Esophagus muscularis mucosa (tissue), 4 donors: ENCODE measurements at regions not wholly inside any gene's neighbourhood (a gene's known extent, or its start where the extent isn't known, plus 50 kb on each side); places are given as distances from the start of the nearest gene placed in this dataset.

Source experiments
- DNase-seq: peaks from one replicate; pipeline ENCODE4 v3.0.0-alpha.2; 2017; ENCODE audit errors: extremely low spot score
- H3K27ac ChIP-seq, 4 donors: fragments of 200-600 bp; sonication (generic); replicated peaks in 1 of 4; 1 replicate in 3 of 4; 2 replicates in 1 of 4; pipeline ENCODE4 v1.5.1; 2016 to 2019; ENCODE audit warnings: mild to moderate bottlenecking in 1 of 4
- H3K27me3 ChIP-seq, 4 donors: fragments of 200-600 bp; sonication (generic); one replicate each; pipeline versions ENCODE4 v1.5.1 to v1.6.0; 2016 to 2019
- H3K36me3 ChIP-seq, 4 donors: fragments of 200-600 bp; sonication (generic); one replicate each; pipeline ENCODE4 v1.5.1; 2016 to 2019
- H3K4me1 ChIP-seq, 4 donors: fragments of 200-600 bp; sonication (generic); one replicate each; pipeline ENCODE4 v1.5.1; 2016 to 2019
- H3K4me3 ChIP-seq, 4 donors: fragments of 200-600 bp; sonication (generic); 1 replicate in 2 of 4; 2 replicates in 2 of 4; pipeline ENCODE4 v1.5.1; 2016 to 2019; ENCODE audit warnings: mild to moderate bottlenecking in 4 of 4, moderate library complexity in 1 of 4
- H3K9me3 ChIP-seq, 4 donors: fragments of 200-600 bp; sonication (generic); 1 replicate in 3 of 4; 2 replicates in 1 of 4; pipeline ENCODE4 v1.5.1; 2016 to 2019
- CTCF ChIP-seq, 3 experiments: fragments of 200-600 bp in 2 of 3; fragments of 450-650 bp in 1 of 3; sonication (generic) in 2 of 3; IDR thresholded peaks; one replicate each; pipeline ENCODE4 v1.5.1; 2017 to 2019; ENCODE audit warnings: antibody characterized with exemption in 3 of 3, mild to moderate bottlenecking in 2 of 3, moderate library complexity in 1 of 3
- EP300 ChIP-seq: sonication (generic); formaldehyde crosslinking; IDR thresholded peaks from one replicate; pipeline ENCODE4 v1.6.1; 2017; ENCODE audit warnings: antibody characterized with exemption
- POLR2A ChIP-seq: fragments of 450-650 bp; IDR thresholded peaks from one replicate; pipeline ENCODE4 v1.6.1; 2017; ENCODE audit warnings: antibody characterized with exemption, moderate library complexity, mild to moderate bottlenecking, low read depth
- POLR2AphosphoS5 ChIP-seq, 2 donors: sonication (generic); formaldehyde crosslinking; IDR thresholded peaks; one replicate each; pipeline ENCODE4 v1.6.1; 2017; ENCODE audit warnings: antibody characterized with exemption in 2 of 2
- WGBS: methylation state at CpG from one replicate; pipeline ENCODE4 v1.1.5; 2018; 5-methylcytosine and 5-hydroxymethylcytosine counted together
- intact Hi-C: fragments of 100-400 bp; cut with DNase I; formaldehyde crosslinking; loops from one replicate; pipeline ENCODE4 v1.15.1; 2023

DNA sequence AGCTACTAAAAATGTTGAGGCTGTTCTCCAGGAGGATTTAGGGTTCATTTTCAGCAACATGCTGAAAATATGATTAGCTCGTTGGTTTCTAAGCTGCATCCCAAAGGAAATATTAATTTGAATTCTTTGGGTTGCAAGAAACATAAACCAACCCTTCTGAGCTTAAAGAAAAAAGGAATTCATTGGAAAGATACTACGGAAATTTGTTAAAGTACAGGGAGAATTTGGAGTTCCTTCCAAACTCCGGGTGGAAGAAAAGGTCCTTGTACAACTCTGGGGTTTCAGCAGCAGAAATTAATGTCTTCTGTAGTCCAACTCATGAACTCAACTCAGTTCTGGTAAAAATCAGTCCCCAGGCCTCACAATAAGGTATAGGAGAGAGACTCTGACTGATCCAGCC, 712.9 kb downstream of the UTRN start:
- 78% methylated on average over 3 of the region's 3 CpGs for WGBS
- no peaks in the 10 kb centered on the region for H3K27me3 ChIP-seq

GRCh38 chr6:144999127-144999526, 714.0 kb downstream of the UTRN start:
- Histone ChIP-seq H3K27ac (no peak overlapping the region), H3K27me3 (no peaks in the 10 kb centered on the region), H3K4me1 (no peaks in the 10 kb centered on the region), H3K36me3 (no peaks in the 10 kb centered on the region), H3K4me3 (no peak overlapping the region), H3K9me3 (no peaks in the 10 kb centered on the region)
- intact Hi-C loops = no loop called here
- WGBS = 75% methylated on average over 1 of the region's 1 CpG
- DNase-seq = no peak
- TF ChIP-seq POLR2A (no peak), CTCF (IDR thresholded peaks at IDR 0.05) (no peak), EP300 (no peak), POLR2AphosphoS5 (IDR thresholded peaks at IDR 0.05) (no peak)

More for the DNA sequence above, 712.9 kb downstream of the UTRN start:
- no peaks in the 10 kb centered on the region for H3K9me3 ChIP-seq
- no peak overlapping the region for H3K27ac ChIP-seq
- DNase-seq = no peak
- no peaks in the 10 kb centered on the region for H3K36me3 ChIP-seq
- no peaks in the 10 kb centered on the region for H3K4me1 ChIP-seq
- TF ChIP-seq POLR2AphosphoS5 (IDR thresholded peaks at IDR 0.05) = no peak
- TF ChIP-seq POLR2A = no peak
- no peak overlapping the region for H3K4me3 ChIP-seq
- intact Hi-C loops = no loop called here

GRCh38 chr6:145003145-145003544, 718.0 kb downstream of the UTRN start:
- H3K4me1 ChIP-seq = no peaks in the 10 kb centered on the region
- H3K36me3 ChIP-seq = no peaks in the 10 kb centered on the region
- intact Hi-C loops = no loop called here
- no peak for DNase-seq
- H3K9me3 ChIP-seq = no peaks in the 10 kb centered on the region
- no peak overlapping the region for H3K4me3 ChIP-seq
- no peaks in the 10 kb centered on the region for H3K27me3 ChIP-seq
- H3K27ac ChIP-seq = no peak overlapping the region
- WGBS = 50% methylated on average over 2 of the region's 2 CpGs
- no peak for TF ChIP-seq EP300
- no peak for TF ChIP-seq POLR2A
- TF ChIP-seq CTCF (IDR thresholded peaks at IDR 0.05) = no peak
- TF ChIP-seq POLR2AphosphoS5 (IDR thresholded peaks at IDR 0.05) = no peak

DNA sequence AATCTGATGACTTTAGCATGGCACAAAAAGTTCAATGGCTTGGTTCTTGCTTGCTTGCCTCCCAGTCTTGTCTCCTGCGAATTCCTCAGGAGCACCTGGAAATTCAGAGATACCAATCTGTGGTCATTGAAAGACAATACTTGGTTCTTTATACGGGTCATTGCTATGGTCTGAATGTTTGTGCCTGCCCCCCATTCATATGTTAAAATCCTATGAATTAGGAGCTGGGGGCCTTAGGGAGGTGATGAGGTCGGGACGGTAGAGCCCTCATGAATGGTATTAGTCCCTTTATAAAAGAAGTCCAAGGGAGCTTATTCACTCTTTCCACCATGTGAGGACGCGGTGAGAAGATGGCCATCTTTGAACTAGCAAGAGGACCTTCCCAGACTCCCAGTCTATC, 721.8 kb downstream of the UTRN start:
- WGBS = 98% methylated on average over 6 of the region's 6 CpGs
- DNase-seq = no peak

GRCh38 chr6:145008715-145009114, 723.6 kb downstream of the UTRN start:
- no peak for DNase-seq
- Histone ChIP-seq H3K27ac (no peak overlapping the region), H3K4me3 (no peak overlapping the region), H3K4me1 (no peaks in the 10 kb centered on the region), H3K27me3 (no peaks in the 10 kb centered on the region), H3K36me3 (no peaks in the 10 kb centered on the region), H3K9me3 (no peaks in the 10 kb centered on the region)
- WGBS = 72% methylated on average over 3 of the region's 3 CpGs
- intact Hi-C loops = no loop called here
- TF ChIP-seq CTCF (IDR thresholded peaks at IDR 0.05) (no peak), POLR2A (no peak), POLR2AphosphoS5 (IDR thresholded peaks at IDR 0.05) (no peak)

More for the DNA sequence above, 721.8 kb downstream of the UTRN start:
- intact Hi-C loops = no loop called here
- Histone ChIP-seq H3K4me3 (no peak overlapping the region), H3K27ac (no peak overlapping the region), H3K27me3 (no peaks in the 10 kb centered on the region), H3K36me3 (no peaks in the 10 kb centered on the region), H3K4me1 (no peaks in the 10 kb centered on the region), H3K9me3 (no peaks in the 10 kb centered on the region)
- no peak for TF ChIP-seq CTCF (IDR thresholded peaks at IDR 0.05)
- TF ChIP-seq POLR2A = no peak
- no peak for TF ChIP-seq EP300
- TF ChIP-seq POLR2AphosphoS5 (IDR thresholded peaks at IDR 0.05) = no peak
